ENCODE measurements at regions not wholly inside any gene's neighbourhood (a gene's known extent, or its start where the extent isn't known, plus 50 kb on each side); places are given as distances from the start of the nearest gene placed in this dataset.

- Histone ChIP-seq H3K36me3 (no peaks in the 10 kb centered on the region), H3K27me3 (no peaks in the 10 kb centered on the region), H3K27ac (no peak overlapping the region), H3K9me3 (no peaks in the 10 kb centered on the region), H3K4me1 (no peaks in the 10 kb centered on the region), H3K4me3 (no peak overlapping the region)
- 64 to 79% methylated on average over 1 of the region's 1 CpG for WGBS, 2 donors
- TF ChIP-seq CTCF (IDR thresholded peaks at IDR 0.05) (no peak), POLR2A (IDR thresholded peaks at IDR 0.05) (no peak)
- no peak for DNase-seq
- intact Hi-C loops (cut with DNase I): no loop called here
These were observed 1267.6 kb downstream of the SLC16A7 start for GRCh38 chr12:60863421-60863820.

GRCh38 chr12:60872219-60872618 is 1276.4 kb downstream of the SLC16A7 start:
- TF ChIP-seq CTCF (IDR thresholded peaks at IDR 0.05) (no peak), POLR2A (IDR thresholded peaks at IDR 0.05) (no peak)
- Histone ChIP-seq H3K27me3 (no peaks in the 10 kb centered on the region), H3K9me3 (peaks cover 0 to 6% (median 0%) of the 10 kb centered on the region in 3 donors), H3K36me3 (no peaks in the 10 kb centered on the region), H3K4me3 (no peak overlapping the region), H3K4me1 (no peaks in the 10 kb centered on the region), H3K27ac (no peak overlapping the region)
- no peak for DNase-seq
- WGBS, 2 donors: 71 to 82% methylated on average over 3 to 5 of the region's 7 CpGs
- intact Hi-C loops (cut with DNase I): no loop called here

- TF ChIP-seq POLR2A (IDR thresholded peaks at IDR 0.05): no peak
- TF ChIP-seq CTCF (IDR thresholded peaks at IDR 0.05): no peak
- WGBS, 2 donors: 46 to 69% methylated on average over 10 to 11 of the region's 13 CpGs
- Histone ChIP-seq H3K27ac (no peak overlapping the region), H3K27me3 (no peaks in the 10 kb centered on the region), H3K36me3 (no peaks in the 10 kb centered on the region), H3K4me1 (no peaks in the 10 kb centered on the region), H3K4me3 (no peak overlapping the region), H3K9me3 (peaks cover 0 to 6% (median 0%) of the 10 kb centered on the region in 3 donors)
- intact Hi-C loops (cut with DNase I): no loop called here
- no peak for DNase-seq
These were observed 1277.3 kb downstream of the SLC16A7 start for GRCh38 chr12:60872850-60873713.

GRCh38 chr12:60874091-60874490 is 1278.3 kb downstream of the SLC16A7 start:
- Histone ChIP-seq H3K36me3 (no peaks in the 10 kb centered on the region), H3K27me3 (no peaks in the 10 kb centered on the region), H3K4me3 (no peak overlapping the region), H3K9me3 (peaks cover 0 to 6% (median 0%) of the 10 kb centered on the region in 3 donors), H3K4me1 (no peaks in the 10 kb centered on the region), H3K27ac (no peak overlapping the region)
- DNase-seq: no peak
- intact Hi-C loops (cut with DNase I): no loop called here
- TF ChIP-seq POLR2A (IDR thresholded peaks at IDR 0.05) (no peak), CTCF (IDR thresholded peaks at IDR 0.05) (no peak)

GRCh38 chr12:60920841-60921495 is 1325.1 kb downstream of the SLC16A7 start:
- Histone ChIP-seq H3K36me3 (no peaks in the 10 kb centered on the region), H3K9me3 (no peaks in the 10 kb centered on the region), H3K27ac (no peak overlapping the region), H3K4me1 (no peaks in the 10 kb centered on the region), H3K27me3 (no peaks in the 10 kb centered on the region), H3K4me3 (no peak overlapping the region)
- no peak for DNase-seq
- intact Hi-C loops (cut with DNase I): no loop called here
- no peak for TF ChIP-seq CTCF (IDR thresholded peaks at IDR 0.05)
- TF ChIP-seq POLR2A (IDR thresholded peaks at IDR 0.05): no peak
- 53 to 68% methylated on average over 2 of the region's 2 CpGs for WGBS, 2 donors
